PC-3 (cell line): ENCODE measurements at regions not wholly inside any gene's neighbourhood (a gene's known extent, or its start where the extent isn't known, plus 50 kb on each side); places are given as distances from the start of the nearest gene placed in this dataset.

Experiments
- ATAC-seq: fragments of 200-7000 bp; cut with Tn5 transposase; 2 replicates; pipeline ENCODE4 v1.9.1; 2020; ENCODE audit warnings: mild to moderate bottlenecking, moderate library complexity
- BruUV-seq: library from RNA; stranded (reverse); fragments of 400-500 nt; replicated peaks from 2 replicates; lab custom pipeline; 2021; lab: Mats Ljungman, UMichigan
- CTCF ChIA-PET: fragments of 300-600 bp; sonication (Branson Sonifier 250); formaldehyde crosslinking; loops from one replicate; lab custom pipeline; 2022; ENCODE audit warnings: antibody characterized with exemption; lab: Charles Lee
- POLR2A ChIA-PET: fragments of 300-600 bp; sonication (Branson Sonifier 250); formaldehyde crosslinking; loops from one replicate; lab custom pipeline; 2022; ENCODE audit warnings: antibody characterized with exemption; ENCODE audit not compliant: unreplicated experiment; lab: Charles Lee
- DNase-seq: peaks from one replicate; pipeline ENCODE4 v3.0.0-alpha.2; 2015
- H2AFZ ChIP-seq: fragments of 300-600 bp; sonication (generic); 2 replicates; pipeline ENCODE4 v1.6.0; 2016; ENCODE audit warnings: antibody characterized with exemption, low read length
- H3F3A ChIP-seq: fragments of 300-600 bp; sonication (generic); one replicate; pipeline ENCODE4 v1.6.0; 2017; ENCODE audit warnings: antibody characterized with exemption, low read length, control low read depth, mild to moderate bottlenecking; ENCODE audit not compliant: unreplicated experiment
- H3K27ac ChIP-seq: fragments of 300-600 bp; sonication (generic); 2 replicates; pipeline ENCODE4 v1.5.1; 2016; ENCODE audit warnings: mild to moderate bottlenecking, low read length
- H3K27me3 ChIP-seq: fragments of 300-600 bp; sonication (generic); 2 replicates; pipeline ENCODE4 v1.6.1; 2016; ENCODE audit warnings: low read length, mixed read lengths
- H3K36me3 ChIP-seq: fragments of 300-600 bp; sonication (generic); 2 replicates; pipeline ENCODE4 v1.6.1; 2016; ENCODE audit warnings: low read depth, mixed run types, low read length, mixed read lengths
- H3K4me1 ChIP-seq: fragments of 300-600 bp; sonication (generic); 2 replicates; pipeline ENCODE4 v1.5.1; 2016; ENCODE audit warnings: low read length; ENCODE audit not compliant: insufficient read depth
- H3K4me2 ChIP-seq: fragments of 300-600 bp; sonication (generic); 2 replicates; pipeline ENCODE4 v1.6.0; 2016; ENCODE audit warnings: low read length
- H3K4me3 ChIP-seq: fragments of 300-600 bp; sonication (generic); 2 replicates; pipeline ENCODE4 v1.5.1; 2016; ENCODE audit warnings: mild to moderate bottlenecking, low read length, mixed read lengths
- H3K79me2 ChIP-seq: fragments of 300-600 bp; sonication (generic); 2 replicates; pipeline ENCODE4 v1.6.1; 2017; ENCODE audit warnings: low read length, mixed read lengths
- H3K9ac ChIP-seq: fragments of 300-600 bp; sonication (generic); 2 replicates; pipeline ENCODE4 v1.6.0; 2016; ENCODE audit warnings: mild to moderate bottlenecking, low read length
- H3K9me2 ChIP-seq: fragments of 300-600 bp; sonication (generic); replicated peaks from 2 replicates; pipeline ENCODE4 v1.6.1; 2016; ENCODE audit warnings: mixed run types, low read length, mixed read lengths
- H3K9me3 ChIP-seq: fragments of 300-600 bp; sonication (generic); 2 replicates; pipeline ENCODE4 v1.6.1; 2016; ENCODE audit warnings: low read length, mixed read lengths
- H4K20me1 ChIP-seq: fragments of 300-600 bp; sonication (generic); 2 replicates; pipeline ENCODE4 v1.6.1; 2016; ENCODE audit warnings: low read length, mixed read lengths
- EZH2 ChIP-seq: fragments of 300-600 bp; sonication (generic); IDR thresholded peaks from one replicate; pipeline ENCODE4 v1.6.1; 2017; ENCODE audit warnings: antibody characterized with exemption, mild to moderate bottlenecking, low read length; ENCODE audit not compliant: unreplicated experiment
- EZH2phosphoT487 ChIP-seq: fragments of 300-600 bp; sonication (generic); IDR thresholded peaks from 2 replicates; pipeline ENCODE4 v1.6.1; 2018; ENCODE audit warnings: mild to moderate bottlenecking, antibody characterized with exemption, low read length, borderline replicate concordance
- intact Hi-C: fragments of 100-400 bp; cut with micrococcal nuclease; formaldehyde crosslinking; loops from 2 replicates; pipeline ENCODE4 v1.9.0; 2023
- TF ChIP-seq, protein P1 (sequence below): fragments of 300-600 bp; sonication (generic); conservative IDR thresholded peaks from 2 replicates; pipeline ENCODE4 v1.5.1; 2017; ENCODE audit warnings: antibody characterized with exemption, low read depth, mild to moderate bottlenecking, low read length

DNA sequence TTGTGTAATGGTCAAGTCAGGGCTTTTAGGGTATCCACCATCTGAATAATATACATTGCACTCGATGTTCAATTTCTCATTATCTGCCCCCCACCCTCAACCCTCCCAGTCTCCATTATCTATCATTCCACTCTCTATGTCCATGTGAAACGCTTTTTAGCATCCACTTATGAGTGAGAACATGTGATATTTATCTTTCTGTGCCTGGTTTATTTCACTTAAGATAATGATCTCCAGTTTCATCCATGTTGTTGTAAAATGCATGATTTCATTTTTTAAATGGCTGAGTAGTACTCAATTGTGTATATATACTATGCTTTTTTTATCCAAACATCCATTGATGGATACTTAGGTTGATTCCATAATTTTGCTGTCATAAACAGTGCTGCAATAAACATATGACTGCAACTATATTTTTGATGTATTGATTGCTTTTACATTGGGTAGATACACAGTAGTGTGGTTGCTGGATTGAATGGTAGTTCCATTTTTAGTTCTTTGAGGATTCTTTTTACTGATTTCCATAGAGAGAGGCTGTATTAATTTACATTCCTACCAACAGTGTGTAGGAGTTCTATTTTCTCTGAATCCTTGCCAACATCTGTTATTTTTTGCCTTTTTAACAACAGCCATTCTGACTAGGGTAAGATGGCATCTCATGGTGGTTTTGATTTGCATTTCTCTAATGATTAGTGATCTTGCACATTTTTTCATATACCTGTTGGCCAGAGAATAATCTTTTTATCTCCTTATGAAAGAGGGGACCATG lies 332.9 kb upstream of the TGFBR2 start:
- H3K9me3 ChIP-seq: peaks cover 10% of the 10 kb centered on the region
- H3K4me2 ChIP-seq: no peak overlapping the region
- H3K27ac ChIP-seq: no peak overlapping the region
- no peaks in the 10 kb centered on the region for H3K79me2 ChIP-seq
- H3K9me2 ChIP-seq: no peaks in the 10 kb centered on the region
- peaks cover 3% of the 10 kb centered on the region; the same call in 1 of the 2 replicates for H3K36me3 ChIP-seq
- H3K27me3 ChIP-seq: no peaks in the 10 kb centered on the region
- no peak overlapping the region for H3K4me3 ChIP-seq
- ATAC-seq (no peak), DNase-seq (no peak)
- no peak overlapping the region for H3K9ac ChIP-seq
- no peak for TF ChIP-seq EZH2phosphoT487
- TF ChIP-seq EZH2: no peak
- TF ChIP-seq, protein P1, sequence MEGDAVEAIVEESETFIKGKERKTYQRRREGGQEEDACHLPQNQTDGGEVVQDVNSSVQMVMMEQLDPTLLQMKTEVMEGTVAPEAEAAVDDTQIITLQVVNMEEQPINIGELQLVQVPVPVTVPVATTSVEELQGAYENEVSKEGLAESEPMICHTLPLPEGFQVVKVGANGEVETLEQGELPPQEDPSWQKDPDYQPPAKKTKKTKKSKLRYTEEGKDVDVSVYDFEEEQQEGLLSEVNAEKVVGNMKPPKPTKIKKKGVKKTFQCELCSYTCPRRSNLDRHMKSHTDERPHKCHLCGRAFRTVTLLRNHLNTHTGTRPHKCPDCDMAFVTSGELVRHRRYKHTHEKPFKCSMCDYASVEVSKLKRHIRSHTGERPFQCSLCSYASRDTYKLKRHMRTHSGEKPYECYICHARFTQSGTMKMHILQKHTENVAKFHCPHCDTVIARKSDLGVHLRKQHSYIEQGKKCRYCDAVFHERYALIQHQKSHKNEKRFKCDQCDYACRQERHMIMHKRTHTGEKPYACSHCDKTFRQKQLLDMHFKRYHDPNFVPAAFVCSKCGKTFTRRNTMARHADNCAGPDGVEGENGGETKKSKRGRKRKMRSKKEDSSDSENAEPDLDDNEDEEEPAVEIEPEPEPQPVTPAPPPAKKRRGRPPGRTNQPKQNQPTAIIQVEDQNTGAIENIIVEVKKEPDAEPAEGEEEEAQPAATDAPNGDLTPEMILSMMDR: no peak
- no peaks in the 10 kb centered on the region for H3F3A ChIP-seq
- POLR2A ChIA-PET: no interaction called here
- H2AFZ ChIP-seq: no peak overlapping the region
- no TSS peak for BruUV-seq
- H3K4me1 ChIP-seq: no peaks in the 10 kb centered on the region
- CTCF ChIA-PET: no interaction called here
- intact Hi-C loops: no loop called here
- no peaks in the 10 kb centered on the region for H4K20me1 ChIP-seq

DNA sequence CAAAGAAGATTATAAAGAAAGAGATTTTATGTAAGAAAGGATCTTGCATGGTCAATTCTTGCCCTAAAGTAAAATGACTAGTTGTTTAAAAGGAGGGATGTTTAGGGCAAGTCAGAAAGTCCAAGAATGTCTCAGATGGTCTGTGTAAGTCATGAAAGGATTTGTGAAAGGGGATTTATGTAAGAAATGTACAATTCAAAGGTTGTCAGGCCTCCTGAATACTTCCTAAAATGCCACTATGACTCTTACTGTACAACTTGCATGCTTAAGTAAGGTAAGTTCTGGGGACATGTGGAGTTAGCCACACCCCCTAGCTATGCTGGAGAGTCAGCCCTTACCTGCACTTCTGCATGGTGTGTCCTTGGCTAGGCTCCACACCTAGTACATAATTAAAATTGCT lies 328.9 kb upstream of the TGFBR2 start:
- Histone ChIP-seq H3K36me3 (peaks cover 5% of the 10 kb centered on the region; the same call in 1 of the 2 replicates), H3K9me2 (no peaks in the 10 kb centered on the region), H3K27ac (no peak overlapping the region), H3K9me3 (peaks cover 15% of the 10 kb centered on the region), H4K20me1 (no peaks in the 10 kb centered on the region), H3K4me2 (no peak overlapping the region), H3K9ac (no peak overlapping the region), H3K4me1 (peaks cover 10% of the 10 kb centered on the region), H3K79me2 (no peaks in the 10 kb centered on the region), H2AFZ (no peak overlapping the region), H3F3A (no peaks in the 10 kb centered on the region), H3K27me3 (no peaks in the 10 kb centered on the region), H3K4me3 (no peak overlapping the region)
- no TSS peak for BruUV-seq
- CTCF ChIA-PET: no interaction called here
- intact Hi-C loops: no loop called here
- TF ChIP-seq, protein P1: no peak
- no peak for TF ChIP-seq EZH2
- no peak for TF ChIP-seq EZH2phosphoT487
- ATAC-seq (no peak), DNase-seq (no peak)
- POLR2A ChIA-PET: interaction anchor here (0.6 kb wide), 1 partner anchor 802 kb away, joined by 5 read pairs; no protein-coding TSS in a partner anchor

DNA sequence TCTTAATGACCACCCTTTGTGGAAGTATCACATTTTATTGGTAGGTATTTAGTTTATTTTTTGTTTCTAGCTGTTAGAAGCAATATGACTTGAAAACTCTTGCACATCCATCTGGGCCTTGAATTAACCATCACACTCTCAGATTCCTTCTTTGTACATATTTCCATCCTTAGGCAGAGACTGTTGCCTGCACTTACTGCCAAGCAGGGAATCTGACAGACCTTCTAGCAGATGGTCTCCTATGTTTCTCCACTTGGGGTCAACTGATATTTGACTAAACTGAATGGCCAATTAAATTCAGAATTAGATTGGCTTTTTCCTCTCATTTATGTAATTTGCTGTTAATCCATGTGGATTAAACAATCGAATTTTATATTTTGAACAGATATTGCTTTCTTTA lies 324.9 kb upstream of the TGFBR2 start:
- intact Hi-C loops: loop anchor here (10.0 kb wide), 1 partner anchor 403 kb away; no protein-coding TSS in a partner anchor
- no peaks in the 10 kb centered on the region for H4K20me1 ChIP-seq
- ATAC-seq: no peak
- BruUV-seq: no TSS peak
- H3K27me3 ChIP-seq: no peaks in the 10 kb centered on the region
- H3K4me3 ChIP-seq: no peak overlapping the region
- no peak overlapping the region for H2AFZ ChIP-seq
- TF ChIP-seq EZH2phosphoT487 (no peak), EZH2 (no peak)
- TF ChIP-seq, protein P1: no peak
- no peak overlapping the region for H3K9ac ChIP-seq
- no peaks in the 10 kb centered on the region for H3K9me2 ChIP-seq
- ChIA-PET CTCF (no interaction called here), POLR2A (interaction anchor here (0.5 kb wide), 1 partner anchor 350 kb away, joined by 15 read pairs; no protein-coding TSS in a partner anchor)
- no peak overlapping the region for H3K4me2 ChIP-seq
- peaks cover 4% of the 10 kb centered on the region for H3F3A ChIP-seq
- no peaks in the 10 kb centered on the region for H3K79me2 ChIP-seq
- H3K9me3 ChIP-seq: peaks cover 15% of the 10 kb centered on the region
- H3K27ac ChIP-seq: peak overlapping the region; percentile 4; the same call in 1 of the 2 replicates
- DNase-seq: no peak
- peaks cover 33% of the 10 kb centered on the region for H3K4me1 ChIP-seq
- H3K36me3 ChIP-seq: peaks cover 5% of the 10 kb centered on the region; the same call in 1 of the 2 replicates
